GM12873 (cell line): ENCODE measurements at regions not wholly inside any gene's neighbourhood (a gene's known extent, or its start where the extent isn't known, plus 50 kb on each side); places are given as distances from the start of the nearest gene placed in this dataset.

Experiments
- TF ChIP-seq, protein P1 (sequence below): IDR thresholded peaks from 2 replicates; pipeline ENCODE4 v1.5.1; 2012; ENCODE audit warnings: low read depth, mild to moderate bottlenecking, moderate library complexity, low read length, control low read depth; ENCODE audit not compliant: insufficient read depth; ENCODE audit errors: missing control alignments

DNA sequence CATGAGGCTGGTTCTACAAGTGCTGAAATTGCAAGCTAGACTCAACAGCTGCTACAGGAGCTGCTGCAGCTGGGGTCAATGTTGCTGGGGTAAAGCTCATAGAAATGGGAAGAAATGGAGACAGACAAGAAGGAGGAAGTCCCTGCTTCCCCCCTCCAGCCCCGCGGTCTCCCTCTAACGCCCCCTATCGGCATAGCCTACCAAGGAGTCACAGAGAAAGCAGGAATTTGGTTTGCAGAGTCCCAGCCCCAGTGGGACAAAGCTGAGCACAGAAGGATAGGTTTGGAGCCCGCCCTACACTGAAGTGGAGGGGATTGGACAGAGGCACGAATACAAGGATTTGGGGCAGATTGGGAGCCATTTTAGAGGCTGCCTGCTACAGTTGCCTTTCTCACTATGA lies 176.9 kb upstream of the ANKRD28 start:
- TF ChIP-seq, protein P1, sequence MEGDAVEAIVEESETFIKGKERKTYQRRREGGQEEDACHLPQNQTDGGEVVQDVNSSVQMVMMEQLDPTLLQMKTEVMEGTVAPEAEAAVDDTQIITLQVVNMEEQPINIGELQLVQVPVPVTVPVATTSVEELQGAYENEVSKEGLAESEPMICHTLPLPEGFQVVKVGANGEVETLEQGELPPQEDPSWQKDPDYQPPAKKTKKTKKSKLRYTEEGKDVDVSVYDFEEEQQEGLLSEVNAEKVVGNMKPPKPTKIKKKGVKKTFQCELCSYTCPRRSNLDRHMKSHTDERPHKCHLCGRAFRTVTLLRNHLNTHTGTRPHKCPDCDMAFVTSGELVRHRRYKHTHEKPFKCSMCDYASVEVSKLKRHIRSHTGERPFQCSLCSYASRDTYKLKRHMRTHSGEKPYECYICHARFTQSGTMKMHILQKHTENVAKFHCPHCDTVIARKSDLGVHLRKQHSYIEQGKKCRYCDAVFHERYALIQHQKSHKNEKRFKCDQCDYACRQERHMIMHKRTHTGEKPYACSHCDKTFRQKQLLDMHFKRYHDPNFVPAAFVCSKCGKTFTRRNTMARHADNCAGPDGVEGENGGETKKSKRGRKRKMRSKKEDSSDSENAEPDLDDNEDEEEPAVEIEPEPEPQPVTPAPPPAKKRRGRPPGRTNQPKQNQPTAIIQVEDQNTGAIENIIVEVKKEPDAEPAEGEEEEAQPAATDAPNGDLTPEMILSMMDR, result peak; percentile 52

DNA sequence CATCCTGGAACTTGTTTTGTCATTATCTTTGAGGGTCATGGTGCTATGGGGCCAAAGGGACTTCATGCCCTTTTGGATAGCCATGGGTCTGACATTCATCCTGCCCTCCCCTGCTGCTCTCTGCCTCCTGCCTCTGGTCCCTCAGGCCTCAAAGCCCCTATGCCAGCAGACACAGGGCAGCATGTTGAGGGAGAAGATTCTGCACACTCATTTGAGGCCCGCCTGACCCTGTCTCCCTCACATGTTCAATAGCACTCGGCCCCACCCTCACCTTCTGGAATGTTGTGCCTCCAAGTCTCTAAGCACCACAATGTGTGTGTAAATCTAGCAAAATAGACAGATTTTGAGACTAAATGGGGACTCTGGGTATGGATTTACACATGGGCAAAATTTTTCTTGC lies 178.7 kb upstream of the ANKRD28 start:
- TF ChIP-seq, protein P1, result no peak

DNA sequence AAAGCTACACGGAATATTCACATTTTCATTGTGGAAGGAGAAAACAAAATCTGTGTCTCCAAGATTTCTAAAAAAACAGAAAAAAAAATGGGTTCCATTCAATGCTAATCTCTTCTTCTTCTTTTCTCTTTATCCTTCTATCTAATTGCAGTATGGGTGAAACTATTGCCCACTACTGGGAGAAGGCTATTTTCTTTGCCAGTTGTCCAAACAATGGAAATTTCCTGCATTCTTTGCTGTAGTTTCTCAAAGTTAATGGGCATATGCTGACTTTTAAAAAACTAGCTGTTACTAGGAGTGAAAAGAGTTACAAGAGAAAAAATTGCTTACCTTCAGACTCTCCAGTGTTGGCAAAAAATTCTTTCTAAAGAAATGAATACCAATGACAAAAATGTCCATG lies 179.3 kb upstream of the ANKRD28 start:
- TF ChIP-seq, protein P1, result no peak

DNA sequence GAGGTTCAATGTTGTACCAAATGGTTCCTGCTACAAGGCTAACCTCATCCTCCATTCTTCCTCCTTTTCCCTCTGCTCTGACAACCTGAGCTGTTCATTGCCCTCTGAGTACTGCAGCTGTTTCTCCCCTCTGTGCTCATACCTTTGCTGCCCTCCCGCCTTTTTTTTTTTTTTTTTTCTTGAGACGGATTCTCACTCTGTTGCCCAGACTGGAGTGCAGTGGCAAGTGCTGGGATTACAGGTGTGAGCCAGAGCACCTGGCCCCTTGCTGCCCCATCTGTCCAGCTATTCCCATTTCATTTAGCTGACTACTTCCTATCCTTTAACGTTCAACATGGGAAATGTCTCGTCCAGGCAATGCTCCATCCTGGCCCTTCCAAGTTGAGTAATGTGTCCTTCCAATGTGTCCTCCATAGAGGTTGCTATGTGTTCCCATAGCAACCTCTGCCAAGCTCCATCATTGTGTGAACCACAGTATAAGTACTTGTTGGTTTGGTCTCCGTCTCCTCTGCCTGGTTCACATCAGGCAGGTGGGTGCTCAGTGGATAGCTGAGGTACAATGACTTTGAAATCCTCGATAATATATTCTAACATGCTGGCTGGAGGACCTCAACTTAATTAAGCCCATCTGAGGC lies 179.9 kb upstream of the ANKRD28 start:
- TF ChIP-seq, protein P1, result no peak

DNA sequence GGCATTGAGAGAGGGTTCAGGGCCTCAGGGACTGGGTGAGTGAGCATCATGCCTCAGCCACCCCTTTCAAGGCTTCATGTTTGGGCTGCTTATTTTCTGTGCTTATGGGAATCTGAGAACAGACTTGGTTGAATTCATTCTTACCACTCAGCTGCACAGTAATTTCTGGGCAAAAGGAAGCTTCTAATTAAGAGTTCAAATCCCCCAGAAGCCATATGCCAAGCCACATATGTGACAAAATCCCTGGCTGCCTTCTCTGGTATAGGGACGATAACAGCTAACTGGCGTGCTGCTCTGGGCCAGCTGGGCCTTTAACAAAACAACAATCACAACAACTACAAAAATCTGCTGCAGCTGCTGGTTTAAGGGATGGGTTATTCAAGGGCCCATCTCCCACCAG lies 181.0 kb upstream of the ANKRD28 start:
- TF ChIP-seq, protein P1, result no peak

DNA sequence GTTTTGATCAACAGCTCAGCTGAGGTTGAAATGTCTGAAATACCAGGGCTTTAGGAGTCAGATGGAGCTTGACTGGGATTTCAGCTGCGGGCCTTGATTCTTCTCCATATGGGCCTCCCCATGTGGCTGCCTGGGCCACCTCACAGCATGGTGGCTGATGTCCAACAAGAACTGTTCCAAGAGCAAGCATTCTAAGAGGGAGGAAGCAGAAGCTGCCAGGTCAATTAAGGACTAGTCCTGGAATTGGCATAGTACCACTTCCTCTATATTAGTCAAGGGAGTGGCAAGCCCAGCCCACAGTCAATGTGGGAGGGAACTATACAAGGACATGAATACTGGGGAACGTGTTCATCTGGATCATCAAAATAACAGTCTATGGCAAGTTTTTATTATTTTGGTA lies 181.7 kb upstream of the ANKRD28 start:
- TF ChIP-seq, protein P1, result no peak

DNA sequence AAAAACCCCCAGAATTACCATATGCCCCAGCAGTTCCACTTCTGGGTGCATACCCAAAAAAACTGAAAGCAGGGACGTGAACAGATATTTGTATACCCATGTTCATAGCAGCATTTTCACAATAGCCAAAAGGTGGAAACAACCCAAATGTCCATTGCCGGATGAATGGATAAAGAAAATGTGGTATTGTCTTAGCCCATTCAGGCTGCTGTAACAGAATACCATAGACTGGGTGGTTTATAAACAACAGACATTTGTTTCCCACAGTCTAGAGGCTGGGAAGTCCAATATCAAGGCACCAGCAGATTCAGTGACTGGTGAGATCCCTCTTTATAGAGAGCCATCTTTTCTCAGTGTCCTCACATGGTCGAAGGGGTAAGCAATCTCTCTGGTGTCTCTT lies 182.1 kb upstream of the ANKRD28 start:
- TF ChIP-seq, protein P1, result no peak
